ENCODE measurements at regions not wholly inside any gene's neighbourhood (a gene's known extent, or its start where the extent isn't known, plus 50 kb on each side); places are given as distances from the start of the nearest gene placed in this dataset.

DNA sequence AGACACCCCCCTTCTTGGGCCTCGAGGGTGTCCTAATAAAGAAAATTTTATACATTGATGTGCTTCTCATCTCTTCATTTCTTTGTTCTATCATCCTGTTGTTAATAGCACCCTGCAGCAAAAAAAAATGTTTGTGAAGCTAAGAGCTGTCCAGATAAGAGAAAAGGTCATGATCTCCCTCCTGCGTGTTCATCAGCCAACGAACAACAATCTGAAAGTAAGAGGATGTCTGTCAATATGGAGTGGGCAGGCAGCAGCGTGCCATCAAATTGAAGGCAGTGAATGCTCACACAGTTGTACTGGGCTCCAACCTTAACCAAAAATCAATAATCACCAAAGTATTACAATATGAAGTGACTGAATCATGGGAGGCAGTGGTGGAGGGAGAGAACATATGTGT lies 418.6 kb upstream of the ONECUT1 start:
- TF ChIP-seq, protein P1, sequence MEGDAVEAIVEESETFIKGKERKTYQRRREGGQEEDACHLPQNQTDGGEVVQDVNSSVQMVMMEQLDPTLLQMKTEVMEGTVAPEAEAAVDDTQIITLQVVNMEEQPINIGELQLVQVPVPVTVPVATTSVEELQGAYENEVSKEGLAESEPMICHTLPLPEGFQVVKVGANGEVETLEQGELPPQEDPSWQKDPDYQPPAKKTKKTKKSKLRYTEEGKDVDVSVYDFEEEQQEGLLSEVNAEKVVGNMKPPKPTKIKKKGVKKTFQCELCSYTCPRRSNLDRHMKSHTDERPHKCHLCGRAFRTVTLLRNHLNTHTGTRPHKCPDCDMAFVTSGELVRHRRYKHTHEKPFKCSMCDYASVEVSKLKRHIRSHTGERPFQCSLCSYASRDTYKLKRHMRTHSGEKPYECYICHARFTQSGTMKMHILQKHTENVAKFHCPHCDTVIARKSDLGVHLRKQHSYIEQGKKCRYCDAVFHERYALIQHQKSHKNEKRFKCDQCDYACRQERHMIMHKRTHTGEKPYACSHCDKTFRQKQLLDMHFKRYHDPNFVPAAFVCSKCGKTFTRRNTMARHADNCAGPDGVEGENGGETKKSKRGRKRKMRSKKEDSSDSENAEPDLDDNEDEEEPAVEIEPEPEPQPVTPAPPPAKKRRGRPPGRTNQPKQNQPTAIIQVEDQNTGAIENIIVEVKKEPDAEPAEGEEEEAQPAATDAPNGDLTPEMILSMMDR (IDR thresholded peaks at IDR 0.05), result no peak
- TF ChIP-seq SIN3A (IDR thresholded peaks at IDR 0.05; ENCODE audit: borderline replicate concordance, low read depth, low read length) (no peak), TAF1 (IDR thresholded peaks at IDR 0.05; ENCODE audit: borderline replicate concordance, low read depth, low read length) (no peak)
- TF ChIP-seq, protein P2, sequence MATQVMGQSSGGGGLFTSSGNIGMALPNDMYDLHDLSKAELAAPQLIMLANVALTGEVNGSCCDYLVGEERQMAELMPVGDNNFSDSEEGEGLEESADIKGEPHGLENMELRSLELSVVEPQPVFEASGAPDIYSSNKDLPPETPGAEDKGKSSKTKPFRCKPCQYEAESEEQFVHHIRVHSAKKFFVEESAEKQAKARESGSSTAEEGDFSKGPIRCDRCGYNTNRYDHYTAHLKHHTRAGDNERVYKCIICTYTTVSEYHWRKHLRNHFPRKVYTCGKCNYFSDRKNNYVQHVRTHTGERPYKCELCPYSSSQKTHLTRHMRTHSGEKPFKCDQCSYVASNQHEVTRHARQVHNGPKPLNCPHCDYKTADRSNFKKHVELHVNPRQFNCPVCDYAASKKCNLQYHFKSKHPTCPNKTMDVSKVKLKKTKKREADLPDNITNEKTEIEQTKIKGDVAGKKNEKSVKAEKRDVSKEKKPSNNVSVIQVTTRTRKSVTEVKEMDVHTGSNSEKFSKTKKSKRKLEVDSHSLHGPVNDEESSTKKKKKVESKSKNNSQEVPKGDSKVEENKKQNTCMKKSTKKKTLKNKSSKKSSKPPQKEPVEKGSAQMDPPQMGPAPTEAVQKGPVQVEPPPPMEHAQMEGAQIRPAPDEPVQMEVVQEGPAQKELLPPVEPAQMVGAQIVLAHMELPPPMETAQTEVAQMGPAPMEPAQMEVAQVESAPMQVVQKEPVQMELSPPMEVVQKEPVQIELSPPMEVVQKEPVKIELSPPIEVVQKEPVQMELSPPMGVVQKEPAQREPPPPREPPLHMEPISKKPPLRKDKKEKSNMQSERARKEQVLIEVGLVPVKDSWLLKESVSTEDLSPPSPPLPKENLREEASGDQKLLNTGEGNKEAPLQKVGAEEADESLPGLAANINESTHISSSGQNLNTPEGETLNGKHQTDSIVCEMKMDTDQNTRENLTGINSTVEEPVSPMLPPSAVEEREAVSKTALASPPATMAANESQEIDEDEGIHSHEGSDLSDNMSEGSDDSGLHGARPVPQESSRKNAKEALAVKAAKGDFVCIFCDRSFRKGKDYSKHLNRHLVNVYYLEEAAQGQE (IDR thresholded peaks at IDR 0.05; ENCODE audit: low read depth, low read length), result no peak

Data from SK-N-SH (cell line).